HG03354 (cell line): ENCODE measurements at regions not wholly inside any gene's neighbourhood (a gene's known extent, or its start where the extent isn't known, plus 50 kb on each side); places are given as distances from the start of the nearest gene placed in this dataset.
A peak's percentile ranks its signal among the peaks of the same experiment; 100 is the strongest.

ENCODE experiments used
- ATAC-seq: cut with Tn5 transposase; IDR thresholded peaks from one replicate; pipeline ENCODE4 v1.9.1; 2021; ENCODE audit warnings: mild to moderate bottlenecking; ENCODE audit not compliant: unreplicated experiment, poor library complexity, severe bottlenecking

GRCh38 chr2:41410011-41410410 lies 637.8 kb upstream of the PKDCC start:
- no peak for ATAC-seq

GRCh38 chr2:41413813-41414485 lies 633.9 kb upstream of the PKDCC start:
- ATAC-seq, result no peak

- ATAC-seq, result peak; percentile 70
These were observed 633.2 kb upstream of the PKDCC start for GRCh38 chr2:41414486-41415230.

- no peak for ATAC-seq
These were observed 630.3 kb upstream of the PKDCC start for GRCh38 chr2:41417511-41417910.

GRCh38 chr2:41420219-41420618 lies 627.6 kb upstream of the PKDCC start:
- ATAC-seq, result no peak

GRCh38 chr2:41420872-41421271 lies 626.9 kb upstream of the PKDCC start:
- no peak for ATAC-seq

- ATAC-seq, result no peak
These were observed 616.1 kb upstream of the PKDCC start for GRCh38 chr2:41431756-41432155.

- ATAC-seq, result no peak
These were observed 615.4 kb upstream of the PKDCC start for GRCh38 chr2:41432459-41432858.

- ATAC-seq, result no peak
These were observed 612.8 kb upstream of the PKDCC start for GRCh38 chr2:41434991-41435390.

- no peak for ATAC-seq
These were observed 605.9 kb upstream of the PKDCC start for GRCh38 chr2:41441958-41442357.

GRCh38 chr2:41445865-41446264 lies 602.0 kb upstream of the PKDCC start:
- ATAC-seq, result no peak

- ATAC-seq, result no peak
These were observed 601.6 kb upstream of the PKDCC start for GRCh38 chr2:41446266-41446665.

- ATAC-seq, result no peak
These were observed 599.6 kb upstream of the PKDCC start for GRCh38 chr2:41448221-41448620.

- no peak for ATAC-seq
These were observed 590.8 kb upstream of the PKDCC start for GRCh38 chr2:41457026-41457425.

GRCh38 chr2:41460661-41461060 lies 587.2 kb upstream of the PKDCC start:
- no peak for ATAC-seq

- ATAC-seq, result no peak
These were observed 583.4 kb upstream of the PKDCC start for GRCh38 chr2:41464395-41464794.

GRCh38 chr2:41475959-41476358 lies 571.9 kb upstream of the PKDCC start:
- no peak for ATAC-seq

- ATAC-seq, result no peak
These were observed 565.2 kb upstream of the PKDCC start for GRCh38 chr2:41482659-41483058.

GRCh38 chr2:41483226-41483625 lies 564.6 kb upstream of the PKDCC start:
- ATAC-seq, result no peak

- ATAC-seq, result no peak
These were observed 563.6 kb upstream of the PKDCC start for GRCh38 chr2:41483982-41484857.

- ATAC-seq, result no peak
These were observed 563.0 kb upstream of the PKDCC start for GRCh38 chr2:41484858-41485234.
